T-helper 17 cell (primary cell): ENCODE measurements at regions not wholly inside any gene's neighbourhood (a gene's known extent, or its start where the extent isn't known, plus 50 kb on each side); places are given as distances from the start of the nearest gene placed in this dataset.

Experiments used
- ATAC-seq: fragments of 150-1000 bp; cut with Tn5 transposase; 2 replicates; pipeline ENCODE4 v1.10.0; 2021; ENCODE audit warnings: mild to moderate bottlenecking, moderate library complexity
- DNase-seq, 3 donors: peaks; one replicate each; pipeline versions ENCODE4 v3.0.0 to v3.0.0-alpha.2; 2020 to 2021
- H3K9me3 ChIP-seq: one replicate; pipeline ENCODE4 v1.7.0; 2013; ENCODE audit warnings: low read length, mild to moderate bottlenecking; ENCODE audit not compliant: control insufficient read depth, poor library complexity, severe bottlenecking
- H3K27ac Mint-ChIP-seq: one replicate; pipeline ENCODE4 v1.8.0; 2022; ENCODE audit warnings: mild to moderate bottlenecking, moderate library complexity, mixed read lengths
- H3K27me3 Mint-ChIP-seq: one replicate; pipeline ENCODE4 v1.8.0; 2022; ENCODE audit warnings: mixed read lengths
- H3K36me3 Mint-ChIP-seq: one replicate; pipeline ENCODE4 v1.8.0; 2022; ENCODE audit warnings: low read depth, mixed read lengths
- H3K4me1 Mint-ChIP-seq: one replicate; pipeline ENCODE4 v1.8.0; 2022; ENCODE audit warnings: mild to moderate bottlenecking, mixed read lengths
- H3K4me3 Mint-ChIP-seq: one replicate; pipeline ENCODE4 v1.8.0; 2022; ENCODE audit warnings: mild to moderate bottlenecking, moderate library complexity, mixed read lengths

GRCh38 chr15:70281261-70281810 lies 183.6 kb upstream of the TLE3 start:
- Mint-ChIP-seq H3K27me3 (peaks cover 6% of the 10 kb centered on the region), H3K4me1 (peaks cover 9% of the 10 kb centered on the region), H3K27ac (no peak overlapping the region), H3K36me3 (no peaks in the 10 kb centered on the region), H3K4me3 (no peak overlapping the region)
- DNase-seq (no peak), ATAC-seq (no peak)
- no peaks in the 10 kb centered on the region for H3K9me3 ChIP-seq

GRCh38 chr15:70280781-70281180 lies 183.1 kb upstream of the TLE3 start:
- no peaks in the 10 kb centered on the region for H3K36me3 Mint-ChIP-seq
- no peak for DNase-seq
- no peak overlapping the region for H3K4me3 Mint-ChIP-seq
- no peaks in the 10 kb centered on the region for H3K9me3 ChIP-seq
- H3K4me1 Mint-ChIP-seq = peaks cover 9% of the 10 kb centered on the region
- ATAC-seq = no peak
- H3K27me3 Mint-ChIP-seq = peaks cover 6% of the 10 kb centered on the region
- H3K27ac Mint-ChIP-seq = no peak overlapping the region

GRCh38 chr15:70279096-70279495 lies 181.4 kb upstream of the TLE3 start:
- ATAC-seq (no peak), DNase-seq (no peak)
- Mint-ChIP-seq H3K36me3 (no peaks in the 10 kb centered on the region), H3K27ac (no peak overlapping the region), H3K4me3 (no peak overlapping the region), H3K4me1 (peaks cover 3% of the 10 kb centered on the region), H3K27me3 (peaks cover 6% of the 10 kb centered on the region)
- no peaks in the 10 kb centered on the region for H3K9me3 ChIP-seq

- Mint-ChIP-seq H3K36me3 (no peaks in the 10 kb centered on the region), H3K4me3 (no peak overlapping the region), H3K27ac (no peak overlapping the region), H3K27me3 (peaks cover 6% of the 10 kb centered on the region), H3K4me1 (peaks cover 3% of the 10 kb centered on the region)
- no peaks in the 10 kb centered on the region for H3K9me3 ChIP-seq
- DNase-seq = no peak
- no peak for ATAC-seq
These were observed 180.9 kb upstream of the TLE3 start for GRCh38 chr15:70278644-70279043.

- ATAC-seq (no peak), DNase-seq (no peak)
- Mint-ChIP-seq H3K27ac (no peak overlapping the region), H3K36me3 (no peaks in the 10 kb centered on the region), H3K27me3 (peaks cover 6% of the 10 kb centered on the region), H3K4me3 (no peak overlapping the region), H3K4me1 (peaks cover 3% of the 10 kb centered on the region)
- no peaks in the 10 kb centered on the region for H3K9me3 ChIP-seq
These were observed 179.8 kb upstream of the TLE3 start for GRCh38 chr15:70277556-70277955.

DNA sequence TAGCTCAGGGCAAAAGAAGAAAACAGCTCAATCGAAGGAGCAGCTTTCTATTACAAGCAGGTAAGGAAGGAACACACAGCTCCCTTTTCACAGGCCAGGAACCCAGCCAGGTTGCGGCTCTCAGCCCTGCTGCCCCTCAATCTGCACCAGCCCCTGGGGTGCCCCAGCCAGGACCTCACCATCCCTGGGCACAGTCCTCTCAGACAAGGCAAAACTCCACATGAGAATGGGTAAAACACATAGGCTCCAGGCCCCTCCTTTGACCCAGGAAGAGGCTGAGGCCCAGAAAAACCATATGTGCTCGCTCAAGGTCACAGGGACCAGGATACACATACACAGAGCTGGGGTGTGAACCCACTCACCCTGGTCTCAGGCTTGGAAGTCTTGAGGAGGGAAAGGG lies 178.7 kb upstream of the TLE3 start:
- H3K4me1 Mint-ChIP-seq = peaks cover 3% of the 10 kb centered on the region
- H3K9me3 ChIP-seq = no peaks in the 10 kb centered on the region
- DNase-seq (no peak), ATAC-seq (no peak)
- no peaks in the 10 kb centered on the region for H3K36me3 Mint-ChIP-seq
- H3K27me3 Mint-ChIP-seq = peaks cover 6% of the 10 kb centered on the region
- peak overlapping the region; percentile 19 for H3K27ac Mint-ChIP-seq
- no peak overlapping the region for H3K4me3 Mint-ChIP-seq

DNA sequence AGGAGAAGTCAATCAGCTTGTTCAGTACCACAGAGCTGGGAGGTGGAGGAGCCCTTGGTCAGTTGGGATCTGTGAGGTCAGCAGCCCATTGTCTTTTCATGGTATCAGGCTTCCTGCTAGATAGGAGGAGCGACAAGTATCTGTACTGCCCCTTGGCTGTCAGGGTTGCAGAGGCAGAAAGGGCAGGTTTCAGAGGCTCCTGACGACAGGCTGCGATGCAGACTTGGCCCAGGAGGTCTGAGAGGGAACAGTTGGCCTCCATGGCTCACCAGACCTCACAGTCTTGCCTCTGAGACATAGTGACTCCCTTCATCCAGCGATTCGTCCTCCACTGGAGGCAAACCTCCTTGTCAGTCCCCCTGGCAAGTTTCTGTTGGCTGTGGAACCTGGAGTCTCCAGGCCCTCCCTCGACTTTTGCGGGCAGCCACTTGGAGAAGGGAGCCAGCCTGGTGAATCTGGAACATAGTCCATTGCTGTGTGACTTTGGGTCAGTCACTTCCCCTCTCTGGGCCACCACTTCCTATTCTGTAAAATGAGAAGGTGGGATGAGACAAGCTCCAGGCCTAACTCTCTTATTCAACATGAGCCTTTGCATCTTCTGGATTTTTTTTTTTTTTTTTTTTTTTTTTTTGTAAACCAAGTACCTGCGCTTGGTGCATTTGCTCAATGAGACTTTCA lies 177.9 kb upstream of the TLE3 start:
- Mint-ChIP-seq H3K27me3 (peaks cover 6% of the 10 kb centered on the region), H3K4me3 (no peak overlapping the region), H3K36me3 (no peaks in the 10 kb centered on the region), H3K4me1 (peaks cover 3% of the 10 kb centered on the region), H3K27ac (no peak overlapping the region)
- ATAC-seq (no peak), DNase-seq (no peak)
- H3K9me3 ChIP-seq = no peaks in the 10 kb centered on the region

GRCh38 chr15:70274908-70275307 lies 177.2 kb upstream of the TLE3 start:
- ATAC-seq = no peak
- peaks cover 3% of the 10 kb centered on the region for H3K4me1 Mint-ChIP-seq
- peaks cover 6% of the 10 kb centered on the region for H3K27me3 Mint-ChIP-seq
- H3K9me3 ChIP-seq = no peaks in the 10 kb centered on the region
- H3K27ac Mint-ChIP-seq = no peak overlapping the region
- no peak overlapping the region for H3K4me3 Mint-ChIP-seq
- DNase-seq = no peak
- no peaks in the 10 kb centered on the region for H3K36me3 Mint-ChIP-seq

- no peak overlapping the region for H3K4me3 Mint-ChIP-seq
- peaks cover 6% of the 10 kb centered on the region for H3K4me1 Mint-ChIP-seq
- H3K9me3 ChIP-seq = no peaks in the 10 kb centered on the region
- no peak for DNase-seq
- no peak overlapping the region for H3K27ac Mint-ChIP-seq
- no peaks in the 10 kb centered on the region for H3K36me3 Mint-ChIP-seq
- no peak for ATAC-seq
- H3K27me3 Mint-ChIP-seq = peaks cover 6% of the 10 kb centered on the region
These were observed 176.7 kb upstream of the TLE3 start for GRCh38 chr15:70274255-70274880.

DNA sequence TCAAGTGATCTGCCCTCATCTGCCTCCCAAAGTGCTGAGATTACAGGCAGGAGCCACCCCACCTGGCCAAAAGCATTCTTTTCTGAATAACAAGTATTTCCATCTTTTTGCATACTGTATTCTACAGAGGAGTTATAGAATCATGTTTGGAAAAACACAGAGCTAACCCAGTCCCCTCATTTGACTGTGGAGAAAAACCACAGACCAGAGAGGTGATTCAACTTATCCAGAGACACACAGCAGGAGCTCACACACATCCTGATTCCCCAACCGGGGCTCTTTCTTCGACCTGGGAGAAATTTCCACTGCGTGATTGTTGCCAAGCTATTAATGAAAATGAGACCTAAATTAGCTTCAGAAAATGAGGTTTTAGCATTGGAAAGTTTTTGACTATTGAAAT lies 176.1 kb upstream of the TLE3 start:
- DNase-seq (no peak), ATAC-seq (no peak)
- Mint-ChIP-seq H3K4me1 (peaks cover 6% of the 10 kb centered on the region), H3K27ac (no peak overlapping the region), H3K4me3 (no peak overlapping the region), H3K27me3 (peaks cover 7% of the 10 kb centered on the region), H3K36me3 (no peaks in the 10 kb centered on the region)
- H3K9me3 ChIP-seq = no peaks in the 10 kb centered on the region

DNA sequence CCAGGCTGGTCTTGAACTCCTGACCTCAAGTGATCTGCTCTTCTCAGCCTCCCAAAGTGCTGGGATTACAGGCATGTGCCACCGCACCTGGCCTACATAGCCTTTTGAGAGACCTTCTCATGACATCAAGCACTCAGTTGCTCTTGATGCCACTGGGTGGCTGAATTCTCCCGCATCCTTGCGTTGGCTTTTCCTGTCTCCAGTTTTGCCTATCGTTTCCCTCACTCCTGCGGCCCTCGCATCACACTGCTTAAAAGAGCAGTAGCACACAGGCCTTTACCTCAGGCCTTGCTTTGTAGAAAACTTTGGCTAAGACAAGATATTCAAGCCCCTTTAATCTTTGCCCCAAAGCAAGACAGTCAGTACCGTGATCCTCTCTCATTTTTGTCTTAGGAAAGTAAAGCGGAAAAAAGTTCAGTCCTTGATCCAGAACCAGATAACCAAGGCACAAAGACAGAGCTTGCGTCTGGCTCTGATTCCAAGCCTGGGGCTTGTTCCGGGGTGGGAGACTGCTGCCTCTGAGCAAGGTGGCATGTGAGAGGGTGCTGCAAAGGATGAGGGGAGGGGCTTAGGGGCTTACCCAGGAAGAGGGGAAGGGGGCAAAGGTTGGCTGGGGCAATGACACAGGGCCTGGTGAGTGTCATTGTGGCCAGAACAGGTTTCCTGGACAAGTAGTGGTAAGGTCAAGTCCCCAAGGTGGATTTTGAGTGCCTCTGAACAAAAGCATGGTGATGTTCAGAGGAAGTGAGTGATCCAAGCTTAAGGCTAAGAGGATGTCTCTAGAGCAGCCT lies 175.0 kb upstream of the TLE3 start:
- DNase-seq = no peak
- no peak overlapping the region for H3K27ac Mint-ChIP-seq
- no peaks in the 10 kb centered on the region for H3K36me3 Mint-ChIP-seq
- ATAC-seq = no peak
- peaks cover 17% of the 10 kb centered on the region for H3K27me3 Mint-ChIP-seq
- H3K4me1 Mint-ChIP-seq = peaks cover 10% of the 10 kb centered on the region
- no peak overlapping the region for H3K4me3 Mint-ChIP-seq
- H3K9me3 ChIP-seq = no peaks in the 10 kb centered on the region

DNA sequence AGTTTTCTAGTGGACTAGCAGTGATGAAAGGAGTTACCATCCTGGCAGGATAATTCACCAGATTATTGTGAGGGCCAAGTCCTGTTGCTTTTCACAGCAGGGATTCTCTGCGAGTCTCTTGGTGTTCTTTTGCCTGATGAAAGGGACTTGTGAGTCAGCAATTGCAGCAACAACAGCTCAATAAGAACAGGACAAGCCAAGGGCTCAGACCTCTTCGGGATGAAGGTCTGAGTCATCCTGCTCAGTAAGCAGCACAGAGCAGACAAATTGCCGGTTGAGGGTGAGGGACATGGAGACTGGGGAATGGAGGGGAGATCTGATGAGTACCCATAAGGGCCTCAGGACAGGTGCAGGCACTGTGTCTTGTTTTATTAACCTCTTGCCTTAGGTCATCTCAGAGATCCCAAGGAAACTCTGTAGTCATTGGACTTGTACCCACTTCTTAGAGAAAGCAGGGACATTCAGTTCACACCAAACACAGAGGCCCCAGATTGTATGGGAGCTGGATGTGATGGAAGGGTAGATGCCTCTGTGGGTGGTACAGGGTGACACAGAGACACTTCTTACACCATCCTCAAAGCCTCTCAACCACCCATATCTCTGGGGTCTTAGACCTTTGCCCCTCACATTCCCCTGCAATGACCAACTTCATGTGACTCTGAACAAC lies 173.8 kb upstream of the TLE3 start:
- H3K9me3 ChIP-seq = no peaks in the 10 kb centered on the region
- H3K4me3 Mint-ChIP-seq = no peak overlapping the region
- no peak for DNase-seq
- H3K27me3 Mint-ChIP-seq = peaks cover 24% of the 10 kb centered on the region
- H3K27ac Mint-ChIP-seq = no peak overlapping the region
- H3K4me1 Mint-ChIP-seq = peaks cover 18% of the 10 kb centered on the region
- peaks cover 4% of the 10 kb centered on the region for H3K36me3 Mint-ChIP-seq
- peak; percentile 33 for ATAC-seq

DNA sequence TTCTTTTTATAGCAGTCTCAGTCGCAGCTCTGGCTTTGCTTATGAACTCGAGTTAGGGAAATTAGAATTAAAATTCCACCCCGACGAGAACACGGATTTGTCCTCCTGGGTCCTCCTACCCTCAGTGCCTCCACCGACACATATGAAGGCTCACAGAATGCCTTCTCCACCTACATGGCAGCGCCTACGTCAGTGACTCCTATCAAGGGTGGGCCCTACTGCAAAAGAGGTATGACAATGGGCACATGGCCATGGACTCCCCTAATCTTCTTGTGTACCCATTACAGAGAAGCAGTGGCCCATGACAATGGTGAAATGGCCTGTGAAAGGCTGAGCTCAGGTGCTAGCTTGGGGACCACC lies 173.0 kb upstream of the TLE3 start:
- Mint-ChIP-seq H3K27me3 (peaks cover 25% of the 10 kb centered on the region), H3K4me3 (no peak overlapping the region), H3K36me3 (peaks cover 4% of the 10 kb centered on the region), H3K4me1 (peaks cover 20% of the 10 kb centered on the region), H3K27ac (no peak overlapping the region)
- no peak for ATAC-seq
- no peaks in the 10 kb centered on the region for H3K9me3 ChIP-seq
- no peak for DNase-seq
